B cell (primary cell): ENCODE measurements at regions not wholly inside any gene's neighbourhood (a gene's known extent, or its start where the extent isn't known, plus 50 kb on each side); places are given as distances from the start of the nearest gene placed in this dataset.

Experiments
- ATAC-seq: fragments of 200-7000 bp; cut with Tn5 transposase; one replicate; pipeline ENCODE4 v1.10.0; 2021; ENCODE audit warnings: low read depth, mild to moderate bottlenecking, moderate number of reproducible peaks, moderate library complexity
- CTCF ChIA-PET: fragments of 350-600 bp; sonication (Branson Sonifier 250); formaldehyde crosslinking; loops from one replicate; lab custom pipeline; 2021; ENCODE audit warnings: antibody characterized with exemption, inconsistent platforms; lab: Charles Lee
- POLR2A ChIA-PET: fragments of 350-600 bp; sonication (Branson Sonifier 250); formaldehyde crosslinking; loops from one replicate; lab custom pipeline; 2021; ENCODE audit warnings: antibody characterized with exemption; lab: Charles Lee
- DNase-seq: peaks from one replicate; pipeline ENCODE4 v3.0.0; 2013
- H2AFZ ChIP-seq: 2 replicates; pipeline ENCODE4 v1.6.1; 2012; ENCODE audit warnings: mild to moderate bottlenecking, low read depth, low read length; ENCODE audit not compliant: insufficient read depth, poor library complexity, severe bottlenecking
- H3K27ac ChIP-seq, 2 donors: 1 replicate in 1 of 2; 2 replicates in 1 of 2; pipeline ENCODE4 v1.5.1; 2012 to 2013; ENCODE audit warnings: low read length in 2 of 2, mild to moderate bottlenecking in 2 of 2, moderate library complexity in 1 of 2
- H3K27me3 ChIP-seq, 4 experiments: fragments of 200-600 bp in 1 of 4; sonication (generic) in 1 of 4; replicated peaks in 1 of 4; 1 replicate in 2 of 4; 2 replicates in 2 of 4; pipeline versions ENCODE4 v1.6.1 to v1.7.0; 2013 to 2016; ENCODE audit warnings: low read length in 3 of 4, mild to moderate bottlenecking in 2 of 4, mixed read lengths in 1 of 4, moderate library complexity in 1 of 4; ENCODE audit not compliant: insufficient read depth in 4 of 4, control insufficient read depth in 3 of 4; ENCODE audit errors: control extremely low read depth in 1 of 4
- H3K36me3 ChIP-seq, 2 experiments: replicated peaks in 1 of 2; 1 replicate in 1 of 2; 2 replicates in 1 of 2; pipeline versions ENCODE4 v1.6.1 to v1.7.1; 2013; ENCODE audit warnings: low read length in 1 of 2; ENCODE audit not compliant: insufficient read depth in 2 of 2, control insufficient read depth in 1 of 2; ENCODE audit errors: control extremely low read depth in 1 of 2, extremely low read depth in 1 of 2
- H3K4me1 ChIP-seq, 2 donors: fragments of 200-600 bp in 1 of 2; sonication (generic) in 1 of 2; 1 replicate in 1 of 2; 2 replicates in 1 of 2; pipeline versions ENCODE4 v1.5.1 to v1.6.1; 2013 to 2017; ENCODE audit warnings: low read length in 2 of 2; ENCODE audit not compliant: control insufficient read depth in 2 of 2, insufficient read depth in 2 of 2
- H3K4me2 ChIP-seq: replicated peaks from 2 replicates; pipeline ENCODE3; 2012; ENCODE audit warnings: mild to moderate bottlenecking, low read depth, low read length; ENCODE audit not compliant: poor library complexity, severe bottlenecking
- H3K4me3 ChIP-seq, 5 experiments: fragments of 200-600 bp in 1 of 5; sonication (generic) in 1 of 5; 1 replicate in 3 of 5; 2 replicates in 2 of 5; pipeline versions ENCODE4 v1.5.1 to v1.7.0; 2011 to 2016; ENCODE audit warnings: low read length in 4 of 5, mild to moderate bottlenecking in 4 of 5, low read depth in 2 of 5, control low read depth in 1 of 5, moderate library complexity in 1 of 5; ENCODE audit not compliant: insufficient read depth in 1 of 5; ENCODE audit errors: control extremely low read depth in 1 of 5, extremely low read depth in 1 of 5
- H3K79me2 ChIP-seq: fragments of 200-600 bp; sonication (generic); one replicate; pipeline ENCODE4 v1.6.0; 2016; ENCODE audit warnings: low read length; ENCODE audit not compliant: control insufficient read depth, insufficient read depth
- H3K9ac ChIP-seq: fragments of 200-600 bp; sonication (generic); 2 replicates; pipeline ENCODE4 v1.6.1; 2017; ENCODE audit warnings: mild to moderate bottlenecking, low read length, moderate library complexity
- H3K9me3 ChIP-seq, 3 donors: one replicate each; pipeline versions ENCODE4 v1.6.1 to v1.7.1; 2013; ENCODE audit warnings: low read length in 2 of 3; ENCODE audit not compliant: control insufficient read depth in 2 of 3, insufficient read depth in 1 of 3; ENCODE audit errors: control extremely low read depth in 1 of 3
- H4K20me1 ChIP-seq: 2 replicates; pipeline ENCODE4 v1.6.0; 2012; ENCODE audit warnings: mild to moderate bottlenecking, low read length; ENCODE audit not compliant: insufficient read depth, control insufficient read depth, poor library complexity, severe bottlenecking
- H3K27ac Mint-ChIP-seq: one replicate; pipeline ENCODE4 v1.8.0; 2021; ENCODE audit warnings: mixed read lengths
- H3K27me3 Mint-ChIP-seq: one replicate; pipeline ENCODE4 v1.8.0; 2021; ENCODE audit warnings: mixed read lengths
- H3K4me1 Mint-ChIP-seq: one replicate; pipeline ENCODE4 v1.8.0; 2021; ENCODE audit warnings: mixed read lengths
- H3K4me3 Mint-ChIP-seq: one replicate; pipeline ENCODE4 v1.8.0; 2021; ENCODE audit warnings: mixed read lengths
- H3K9me3 Mint-ChIP-seq: one replicate; pipeline ENCODE4 v1.8.0; 2022; ENCODE audit warnings: mixed read lengths; ENCODE audit not compliant: insufficient read depth
- CTCF ChIP-seq: fragments of 200-600 bp; IDR thresholded peaks from one replicate; pipeline ENCODE4 v1.8.0; 2022; ENCODE audit warnings: antibody characterized with exemption, mild to moderate bottlenecking
- EZH2 ChIP-seq: IDR thresholded peaks from 2 replicates; pipeline ENCODE4 v1.6.1; 2012; ENCODE audit warnings: borderline replicate concordance, low read depth, mild to moderate bottlenecking, moderate library complexity, low read length; ENCODE audit not compliant: insufficient read depth, poor library complexity, severe bottlenecking
- WGBS: methylation state at CpG from one replicate; pipeline ENCODE4 v1.1.5; 2013; ENCODE audit warnings: missing lambda C conversion rate; ENCODE audit not compliant: insufficient coverage; 5-methylcytosine and 5-hydroxymethylcytosine counted together
- intact Hi-C: fragments of 100-400 bp; cut with micrococcal nuclease; formaldehyde crosslinking; loops from one replicate; pipeline ENCODE4 v1.10.0; 2022

- Histone ChIP-seq H4K20me1 (no peaks in the 10 kb centered on the region), H3K4me2 (no peak overlapping the region), H2AFZ (no peak overlapping the region), H3K27ac (no peak overlapping the region), H3K4me1 (no peaks in the 10 kb centered on the region), H3K9ac (no peak overlapping the region), H3K27me3 (peaks cover 0 to 4% (median 2%) of the 10 kb centered on the region in 4 experiments), H3K36me3 (no peaks in the 10 kb centered on the region), H3K79me2 (no peaks in the 10 kb centered on the region), H3K4me3 (no peak overlapping the region), H3K9me3 (no peaks in the 10 kb centered on the region)
- no peak for ATAC-seq
- intact Hi-C loops = no loop called here
- H3K4me1 Mint-ChIP-seq = no peaks in the 10 kb centered on the region
- ChIA-PET CTCF (no interaction called here), POLR2A (no interaction called here)
- WGBS = 83% methylated on average over 2 of the region's 2 CpGs
- H3K9me3 Mint-ChIP-seq = no peaks in the 10 kb centered on the region
- TF ChIP-seq CTCF (no peak), EZH2 (no peak)
- peaks cover 15% of the 10 kb centered on the region for H3K27me3 Mint-ChIP-seq
- no peak overlapping the region for H3K4me3 Mint-ChIP-seq
- H3K27ac Mint-ChIP-seq = no peak overlapping the region
- DNase-seq = no peak
Measured at GRCh38 chr3:124444075-124444474, 286.2 kb upstream of the UMPS start.

GRCh38 chr3:124444896-124445295, 285.4 kb upstream of the UMPS start:
- DNase-seq = no peak
- Histone ChIP-seq H3K4me1 (no peaks in the 10 kb centered on the region), H3K9ac (no peak overlapping the region), H3K27ac (no peak overlapping the region), H3K4me2 (no peak overlapping the region), H4K20me1 (no peaks in the 10 kb centered on the region), H3K79me2 (no peaks in the 10 kb centered on the region), H2AFZ (no peak overlapping the region), H3K36me3 (no peaks in the 10 kb centered on the region), H3K4me3 (no peak overlapping the region), H3K9me3 (no peaks in the 10 kb centered on the region), H3K27me3 (peaks cover 0 to 4% (median 2%) of the 10 kb centered on the region in 4 experiments)
- no peak overlapping the region for H3K4me3 Mint-ChIP-seq
- WGBS = no CpG with 5 or more reads among the region's 3 CpGs
- H3K9me3 Mint-ChIP-seq = no peaks in the 10 kb centered on the region
- CTCF ChIA-PET = no interaction called here
- H3K4me1 Mint-ChIP-seq = no peaks in the 10 kb centered on the region
- POLR2A ChIA-PET = no interaction called here
- TF ChIP-seq CTCF (no peak), EZH2 (no peak)
- intact Hi-C loops = no loop called here
- no peak for ATAC-seq
- peaks cover 18% of the 10 kb centered on the region for H3K27me3 Mint-ChIP-seq
- H3K27ac Mint-ChIP-seq = no peak overlapping the region
